ENCODE measurements at regions not wholly inside any gene's neighbourhood (a gene's known extent, or its start where the extent isn't known, plus 50 kb on each side); places are given as distances from the start of the nearest gene placed in this dataset.
"Not testable (repeated sequence)": the region's sequence is repeated elsewhere in the genome, so short reads cannot be mapped to it uniquely, and the experiment has no call there.

- DNase-seq, result no peak
These were observed 90.3 kb downstream of the RPL27A start for GRCh38 chr11:8772571-8773519.

GRCh38 chr11:8773916-8774539, 91.4 kb downstream of the RPL27A start:
- DNase-seq, result no peak

- DNase-seq, result not testable (repeated sequence)
These were observed 92.3 kb downstream of the RPL27A start for GRCh38 chr11:8774916-8775315.

- DNase-seq, result no peak
These were observed 92.7 kb downstream of the RPL27A start for GRCh38 chr11:8775332-8775731.

GRCh38 chr11:8775734-8776133, 93.1 kb downstream of the RPL27A start:
- no peak for DNase-seq

- DNase-seq, result no peak
These were observed 93.6 kb downstream of the RPL27A start for GRCh38 chr11:8776209-8776608.

- DNase-seq, result no peak
These were observed 95.5 kb downstream of the RPL27A start for GRCh38 chr11:8777907-8778767.

- no peak for DNase-seq
These were observed 96.5 kb downstream of the RPL27A start for GRCh38 chr11:8779107-8779506.

- DNase-seq, result no peak
These were observed 97.1 kb downstream of the RPL27A start for GRCh38 chr11:8779732-8780131.

GRCh38 chr11:8784954-8785353, 102.4 kb downstream of the RPL27A start:
- no peak for DNase-seq

GRCh38 chr11:8785457-8785856, 102.9 kb downstream of the RPL27A start:
- no peak for DNase-seq

GRCh38 chr11:8785998-8786397, 103.4 kb downstream of the RPL27A start:
- DNase-seq, result no peak

GRCh38 chr11:8786933-8787332, 104.3 kb downstream of the RPL27A start:
- DNase-seq, result no peak

- no peak for DNase-seq
These were observed 104.8 kb downstream of the RPL27A start for GRCh38 chr11:8787372-8787771.

GRCh38 chr11:8788616-8789015, 106.0 kb downstream of the RPL27A start:
- no peak for DNase-seq

- DNase-seq, result no peak
These were observed 107.3 kb downstream of the RPL27A start for GRCh38 chr11:8789864-8790263.

- DNase-seq, result no peak
These were observed 108.4 kb downstream of the RPL27A start for GRCh38 chr11:8790968-8791367.

- DNase-seq, result no peak
These were observed 110.1 kb downstream of the RPL27A start for GRCh38 chr11:8792710-8793109.

GRCh38 chr11:8793114-8793777, 110.7 kb downstream of the RPL27A start:
- DNase-seq, result no peak

GRCh38 chr11:8794126-8794525, 111.5 kb downstream of the RPL27A start:
- no peak for DNase-seq

- no peak for DNase-seq
These were observed 112.1 kb downstream of the RPL27A start for GRCh38 chr11:8794677-8795103.

GRCh38 chr11:8796941-8797340, 114.0 kb upstream of the AKIP1 start:
- no peak for DNase-seq

GRCh38 chr11:8799273-8799672, 111.7 kb upstream of the AKIP1 start:
- no peak for DNase-seq

Data from DMS79 (cell line).